PFSK-1 (cell line): ENCODE measurements at regions not wholly inside any gene's neighbourhood (a gene's known extent, or its start where the extent isn't known, plus 50 kb on each side); places are given as distances from the start of the nearest gene placed in this dataset.

Source experiments
- FOXP2 ChIP-seq: optimal IDR thresholded peaks from 2 replicates; pipeline ENCODE3; 2011; ENCODE audit warnings: borderline replicate concordance, control low read depth, inconsistent platforms; ENCODE audit not compliant: insufficient read depth; ENCODE audit errors: extremely low read length, extremely low read depth
- POLR2AphosphoS5 ChIP-seq: IDR thresholded peaks from 2 replicates; pipeline ENCODE4 v1.6.1; 2012; ENCODE audit warnings: low read depth, mild to moderate bottlenecking, control low read depth, low read length, moderate library complexity
- REST ChIP-seq, 2 experiments: IDR thresholded peaks; 2 replicates each; pipeline versions ENCODE4 v1.6.1 to v1.8.0; 2011 to 2012; ENCODE audit warnings: low read depth in 2 of 2, low read length in 2 of 2, control low read depth in 1 of 2, inconsistent platforms in 1 of 2, mild to moderate bottlenecking in 1 of 2, moderate library complexity in 1 of 2; ENCODE audit not compliant: insufficient read depth in 1 of 2
- SIN3A ChIP-seq: IDR thresholded peaks from 2 replicates; pipeline ENCODE4 v1.6.1; 2012; ENCODE audit warnings: mild to moderate bottlenecking, low read length, moderate library complexity, borderline replicate concordance; ENCODE audit not compliant: insufficient read depth
- TAF1 ChIP-seq: IDR thresholded peaks from 2 replicates; pipeline ENCODE4 v1.6.1; 2012; ENCODE audit warnings: low read length, control low read depth, borderline replicate concordance; ENCODE audit not compliant: insufficient read depth

GRCh38 chr20:39911497-39911896 is 777.5 kb downstream of the MAFB start:
- TF ChIP-seq POLR2AphosphoS5 (no peak), FOXP2 (no peak), TAF1 (no peak), SIN3A (no peak)

DNA sequence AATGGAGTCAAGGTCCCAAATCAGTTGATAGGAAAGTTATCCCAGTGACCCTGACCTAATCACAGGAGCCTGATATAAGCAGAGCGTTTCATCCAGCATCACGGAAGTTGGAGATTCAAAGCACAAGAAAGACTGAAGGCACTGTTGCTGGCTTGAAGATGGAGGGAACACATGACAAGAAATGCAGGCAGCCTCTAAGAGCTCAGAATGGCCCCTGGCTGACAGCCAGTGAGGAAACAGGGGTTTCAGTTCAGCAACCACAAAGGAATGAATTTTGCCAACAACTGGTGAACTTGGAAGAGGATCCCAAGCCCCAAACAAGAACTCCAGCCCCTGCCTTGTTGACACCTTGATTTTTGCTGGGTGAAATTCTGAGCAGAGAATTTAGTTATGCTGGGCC is 778.5 kb downstream of the MAFB start:
- TF ChIP-seq SIN3A (no peak), TAF1 (no peak), REST (IDR thresholded peaks at IDR 0.05; ENCODE audit: insufficient read depth in 1 of 2, low read depth in 2 of 2, low read length in 2 of 2) (no peak), FOXP2 (no peak), POLR2AphosphoS5 (no peak)

- no peak for TF ChIP-seq FOXP2
- TF ChIP-seq REST (IDR thresholded peaks at IDR 0.05; ENCODE audit: insufficient read depth in 1 of 2, low read depth in 2 of 2, low read length in 2 of 2) = no peak
- TF ChIP-seq SIN3A = no peak
These were observed 779.6 kb downstream of the MAFB start for GRCh38 chr20:39909447-39909846.

GRCh38 chr20:39904476-39905112 is 784.4 kb downstream of the MAFB start:
- TF ChIP-seq TAF1 = no peak
- TF ChIP-seq SIN3A = no peak
- TF ChIP-seq FOXP2 = no peak
- no peak for TF ChIP-seq REST (IDR thresholded peaks at IDR 0.05; ENCODE audit: insufficient read depth in 1 of 2, low read depth in 2 of 2, low read length in 2 of 2)
- TF ChIP-seq POLR2AphosphoS5 = no peak

DNA sequence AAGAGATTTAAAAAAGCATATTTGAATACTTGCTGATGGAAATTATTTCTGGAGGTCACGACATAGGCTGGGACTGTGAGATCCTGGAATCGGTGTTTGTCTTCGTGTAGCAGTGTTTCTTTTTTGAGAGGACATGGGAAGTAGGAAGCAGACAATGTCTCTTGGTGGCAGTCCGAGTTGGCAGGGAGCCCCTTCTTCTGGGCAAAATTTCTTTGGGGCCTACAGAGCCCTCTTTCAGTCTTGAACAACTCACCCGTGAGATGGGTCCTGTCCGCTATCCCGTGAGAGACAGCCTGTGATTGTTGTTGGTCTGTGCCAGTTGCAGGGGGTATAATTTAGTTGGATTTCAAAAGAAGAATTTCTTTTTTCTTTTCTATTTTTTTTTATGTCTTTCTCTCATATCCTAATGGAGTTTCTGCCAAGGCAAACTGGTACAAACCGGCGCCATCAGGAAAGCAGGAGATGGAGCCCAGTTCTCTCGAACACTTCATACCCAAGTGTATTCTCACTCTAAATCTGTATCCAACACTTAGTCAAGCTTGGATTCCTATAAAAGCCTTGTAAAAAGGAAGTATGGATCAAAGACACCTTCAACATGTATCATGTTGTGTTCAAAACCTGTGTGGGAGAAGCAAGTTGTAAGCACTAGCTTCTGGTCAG is 785.1 kb downstream of the MAFB start:
- TF ChIP-seq SIN3A = no peak
- no peak for TF ChIP-seq POLR2AphosphoS5
- no peak for TF ChIP-seq TAF1
- TF ChIP-seq FOXP2 = no peak
- no peak for TF ChIP-seq REST (IDR thresholded peaks at IDR 0.05; ENCODE audit: insufficient read depth in 1 of 2, low read depth in 2 of 2, low read length in 2 of 2)
